ENCODE measurements at regions not wholly inside any gene's neighbourhood (a gene's known extent, or its start where the extent isn't known, plus 50 kb on each side); places are given as distances from the start of the nearest gene placed in this dataset.
"Not testable (repeated sequence)": the region's sequence is repeated elsewhere in the genome, so short reads cannot be mapped to it uniquely, and the experiment has no call there.

GRCh38 chr7:128581100-128581499, 91.0 kb upstream of the GARIN1A start:
- POLR2A ChIA-PET; H3K4me3 Mint-ChIP-seq; H3K4me1 Mint-ChIP-seq; H3K4me3 ChIP-seq (ENCODE audit: control extremely low read depth in 1 of 5, extremely low read depth in 1 of 5, insufficient read depth in 1 of 5, low read depth in 2 of 5, low read length in 4 of 5); H3K9ac ChIP-seq (ENCODE audit: low read length); H3K4me1 ChIP-seq (ENCODE audit: control insufficient read depth in 2 of 2, insufficient read depth in 2 of 2, low read length in 2 of 2); H3K79me2 ChIP-seq (ENCODE audit: control insufficient read depth, insufficient read depth, low read length); H4K20me1 ChIP-seq (ENCODE audit: control insufficient read depth, insufficient read depth, low read length, poor library complexity, severe bottlenecking); ATAC-seq (ENCODE audit: low read depth); H3K27me3 ChIP-seq (replicated peaks in 1 of 4; ENCODE audit: control extremely low read depth in 1 of 4, control insufficient read depth in 3 of 4, insufficient read depth in 4 of 4, low read length in 3 of 4); DNase-seq; CTCF ChIA-PET; H3K27ac ChIP-seq (ENCODE audit: low read length in 2 of 2); intact Hi-C loops (cut with micrococcal nuclease); H3K4me2 ChIP-seq (replicated peaks; ENCODE audit: low read depth, low read length, poor library complexity, severe bottlenecking); H3K27me3 Mint-ChIP-seq; H3K9me3 ChIP-seq (ENCODE audit: control extremely low read depth in 1 of 3, control insufficient read depth in 2 of 3, insufficient read depth in 1 of 3, low read length in 2 of 3); H3K9me3 Mint-ChIP-seq (ENCODE audit: insufficient read depth); H2AFZ ChIP-seq (ENCODE audit: insufficient read depth, low read depth, low read length, poor library complexity, severe bottlenecking); H3K27ac Mint-ChIP-seq: not testable (repeated sequence)
- 100% methylated on average over 1 of the region's 5 CpGs for WGBS (ENCODE audit: insufficient coverage)
- H3K36me3 ChIP-seq (replicated peaks in 1 of 2; ENCODE audit: control extremely low read depth in 1 of 2, control insufficient read depth in 1 of 2, extremely low read depth in 1 of 2, insufficient read depth in 2 of 2, low read length in 1 of 2): peaks cover 0 to 13% of the 10 kb centered on the region in 2 experiments

GRCh38 chr7:128581825-128582561, 90.1 kb upstream of the GARIN1A start:
- H3K4me3 Mint-ChIP-seq; H3K4me3 ChIP-seq (ENCODE audit: control extremely low read depth in 1 of 5, extremely low read depth in 1 of 5, insufficient read depth in 1 of 5, low read depth in 2 of 5, low read length in 4 of 5); H3K4me1 ChIP-seq (ENCODE audit: control insufficient read depth in 2 of 2, insufficient read depth in 2 of 2, low read length in 2 of 2); H3K79me2 ChIP-seq (ENCODE audit: control insufficient read depth, insufficient read depth, low read length); H4K20me1 ChIP-seq (ENCODE audit: control insufficient read depth, insufficient read depth, low read length, poor library complexity, severe bottlenecking); H3K9ac ChIP-seq (ENCODE audit: low read length); CTCF ChIA-PET; H3K27ac Mint-ChIP-seq; H3K27me3 Mint-ChIP-seq; intact Hi-C loops (cut with micrococcal nuclease); POLR2A ChIA-PET; H3K4me2 ChIP-seq (replicated peaks; ENCODE audit: low read depth, low read length, poor library complexity, severe bottlenecking); H3K27me3 ChIP-seq (replicated peaks in 1 of 4; ENCODE audit: control extremely low read depth in 1 of 4, control insufficient read depth in 3 of 4, insufficient read depth in 4 of 4, low read length in 3 of 4); DNase-seq; H3K9me3 ChIP-seq (ENCODE audit: control extremely low read depth in 1 of 3, control insufficient read depth in 2 of 3, insufficient read depth in 1 of 3, low read length in 2 of 3); H3K9me3 Mint-ChIP-seq (ENCODE audit: insufficient read depth); ATAC-seq (ENCODE audit: low read depth); H3K4me1 Mint-ChIP-seq; H3K27ac ChIP-seq (ENCODE audit: low read length in 2 of 2); H2AFZ ChIP-seq (ENCODE audit: insufficient read depth, low read depth, low read length, poor library complexity, severe bottlenecking): not testable (repeated sequence)
- peaks cover 0 to 13% of the 10 kb centered on the region in 2 experiments for H3K36me3 ChIP-seq (replicated peaks in 1 of 2; ENCODE audit: control extremely low read depth in 1 of 2, control insufficient read depth in 1 of 2, extremely low read depth in 1 of 2, insufficient read depth in 2 of 2, low read length in 1 of 2)
- no CpG with 5 or more reads among the region's 2 CpGs for WGBS (ENCODE audit: insufficient coverage)

GRCh38 chr7:128586715-128587114, 85.4 kb upstream of the GARIN1A start:
- H3K27ac Mint-ChIP-seq; H3K9me3 ChIP-seq (ENCODE audit: control extremely low read depth in 1 of 3, control insufficient read depth in 2 of 3, insufficient read depth in 1 of 3, low read length in 2 of 3); H3K79me2 ChIP-seq (ENCODE audit: control insufficient read depth, insufficient read depth, low read length); H3K27me3 ChIP-seq (replicated peaks in 1 of 4; ENCODE audit: control extremely low read depth in 1 of 4, control insufficient read depth in 3 of 4, insufficient read depth in 4 of 4, low read length in 3 of 4); H2AFZ ChIP-seq (ENCODE audit: insufficient read depth, low read depth, low read length, poor library complexity, severe bottlenecking); H3K4me2 ChIP-seq (replicated peaks; ENCODE audit: low read depth, low read length, poor library complexity, severe bottlenecking); H4K20me1 ChIP-seq (ENCODE audit: control insufficient read depth, insufficient read depth, low read length, poor library complexity, severe bottlenecking); H3K9me3 Mint-ChIP-seq (ENCODE audit: insufficient read depth); H3K4me1 Mint-ChIP-seq; ATAC-seq (ENCODE audit: low read depth); POLR2A ChIA-PET; intact Hi-C loops (cut with micrococcal nuclease); H3K27me3 Mint-ChIP-seq; H3K4me3 Mint-ChIP-seq; H3K4me3 ChIP-seq (ENCODE audit: control extremely low read depth in 1 of 5, extremely low read depth in 1 of 5, insufficient read depth in 1 of 5, low read depth in 2 of 5, low read length in 4 of 5); H3K9ac ChIP-seq (ENCODE audit: low read length); CTCF ChIA-PET; H3K4me1 ChIP-seq (ENCODE audit: control insufficient read depth in 2 of 2, insufficient read depth in 2 of 2, low read length in 2 of 2); DNase-seq; H3K27ac ChIP-seq (ENCODE audit: low read length in 2 of 2): not testable (repeated sequence)
- peaks cover 0 to 12% of the 10 kb centered on the region in 2 experiments for H3K36me3 ChIP-seq (replicated peaks in 1 of 2; ENCODE audit: control extremely low read depth in 1 of 2, control insufficient read depth in 1 of 2, extremely low read depth in 1 of 2, insufficient read depth in 2 of 2, low read length in 1 of 2)
